Smooth muscle cell (in vitro differentiated cells): ENCODE measurements at regions not wholly inside any gene's neighbourhood (a gene's known extent, or its start where the extent isn't known, plus 50 kb on each side); places are given as distances from the start of the nearest gene placed in this dataset.
A peak's percentile ranks its signal among the peaks of the same experiment; 100 is the strongest.

Experiments
- DNase-seq: peaks from one replicate; lab custom pipeline; 2025; ENCODE audit not compliant: unreplicated experiment; lab: John Stamatoyannopoulos, UW
- H2AFZ ChIP-seq: fragments of 200-600 bp; sonication (generic); 2 replicates; pipeline ENCODE4 v1.6.0; 2016; ENCODE audit warnings: antibody characterized with exemption, low read depth, mild to moderate bottlenecking
- H3F3A ChIP-seq: fragments of 200-600 bp; sonication (generic); 2 replicates; pipeline ENCODE4 v1.6.0; 2017; ENCODE audit warnings: antibody characterized with exemption, low read depth
- H3K27ac ChIP-seq: fragments of 200-600 bp; sonication (generic); 2 replicates; pipeline ENCODE4 v1.5.1; 2016; ENCODE audit warnings: low read depth, mild to moderate bottlenecking
- H3K27me3 ChIP-seq: fragments of 200-600 bp; sonication (generic); 2 replicates; pipeline ENCODE4 v1.6.1; 2016; ENCODE audit warnings: low read depth, mild to moderate bottlenecking
- H3K36me3 ChIP-seq: fragments of 200-600 bp; sonication (generic); 2 replicates; pipeline ENCODE4 v1.5.1; 2016; ENCODE audit warnings: low read depth
- H3K4me1 ChIP-seq: fragments of 200-600 bp; sonication (generic); 2 replicates; pipeline ENCODE4 v1.5.1; 2016; ENCODE audit warnings: low read depth
- H3K4me2 ChIP-seq: fragments of 200-600 bp; sonication (generic); 2 replicates; pipeline ENCODE4 v1.6.0; 2016; ENCODE audit warnings: mild to moderate bottlenecking
- H3K4me3 ChIP-seq: fragments of 200-600 bp; sonication (generic); 2 replicates; pipeline ENCODE4 v1.5.1; 2016; ENCODE audit warnings: mild to moderate bottlenecking
- H3K79me2 ChIP-seq: fragments of 200-600 bp; sonication (generic); 2 replicates; pipeline ENCODE4 v1.6.0; 2016; ENCODE audit warnings: low read depth, mild to moderate bottlenecking
- H3K9ac ChIP-seq: fragments of 200-600 bp; sonication (generic); 2 replicates; pipeline ENCODE4 v1.6.0; 2016; ENCODE audit warnings: low read depth
- H3K9me3 ChIP-seq: fragments of 200-600 bp; sonication (generic); replicated peaks from 2 replicates; pipeline ENCODE4 v1.5.1; 2016; ENCODE audit warnings: low read depth
- H4K20me1 ChIP-seq: fragments of 200-600 bp; sonication (generic); 2 replicates; pipeline ENCODE4 v1.6.0; 2016; ENCODE audit warnings: low read depth
- WGBS: methylation state at CpG from one replicate; pipeline ENCODE4 v1.1.7; 2016; ENCODE audit warnings: low lambda C conversion rate; 5-methylcytosine and 5-hydroxymethylcytosine counted together
- TF ChIP-seq, protein P1 (sequence below): fragments of 200-600 bp; sonication (generic); IDR thresholded peaks from 2 replicates; pipeline ENCODE4 v1.5.1; 2017; ENCODE audit warnings: borderline replicate concordance, mild to moderate bottlenecking, antibody characterized with exemption; ENCODE audit not compliant: insufficient read depth, poor library complexity, severe bottlenecking

DNA sequence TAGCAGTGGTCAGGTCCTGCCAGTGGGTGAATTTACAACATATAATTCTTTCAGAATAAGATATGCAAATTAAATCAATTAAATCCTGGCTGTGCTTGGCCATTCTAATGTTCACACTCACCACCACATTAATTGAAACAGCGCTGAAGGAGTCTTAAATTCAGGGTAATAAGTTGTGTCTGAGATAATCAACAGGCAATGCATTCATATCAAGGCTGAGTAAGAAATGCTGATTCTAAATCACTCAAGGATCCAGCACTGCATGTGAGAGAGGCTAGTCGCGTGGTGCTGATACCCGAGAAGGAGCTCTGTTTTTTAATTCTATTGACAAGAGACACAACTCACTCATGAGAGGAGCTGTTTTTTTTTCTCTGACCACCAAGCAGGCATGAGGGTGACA, 588.8 kb upstream of the ADAMTS9 start:
- H3K79me2 ChIP-seq = no peaks in the 10 kb centered on the region

DNA sequence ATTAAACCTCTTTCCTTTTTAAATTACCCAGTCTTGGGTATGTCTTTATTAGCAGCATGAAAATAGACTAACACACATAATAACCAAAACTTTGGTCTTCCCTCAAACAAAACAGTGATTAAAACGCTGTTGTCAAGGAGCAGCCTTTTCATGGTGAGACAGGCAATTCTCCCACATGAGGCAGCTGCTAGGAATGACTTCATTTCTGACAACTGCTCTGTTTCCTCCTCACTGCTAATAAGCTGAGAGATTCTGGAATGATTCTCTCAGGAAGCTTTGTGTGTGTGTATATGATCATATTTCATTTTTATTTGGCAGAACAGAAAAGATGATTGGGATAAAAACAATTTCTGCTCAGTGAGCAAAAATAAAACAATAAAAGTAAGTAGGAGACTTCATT, 580.6 kb upstream of the ADAMTS9 start:
- H4K20me1 ChIP-seq = no peaks in the 10 kb centered on the region
- no peak overlapping the region for H3K9ac ChIP-seq
- TF ChIP-seq, protein P1, sequence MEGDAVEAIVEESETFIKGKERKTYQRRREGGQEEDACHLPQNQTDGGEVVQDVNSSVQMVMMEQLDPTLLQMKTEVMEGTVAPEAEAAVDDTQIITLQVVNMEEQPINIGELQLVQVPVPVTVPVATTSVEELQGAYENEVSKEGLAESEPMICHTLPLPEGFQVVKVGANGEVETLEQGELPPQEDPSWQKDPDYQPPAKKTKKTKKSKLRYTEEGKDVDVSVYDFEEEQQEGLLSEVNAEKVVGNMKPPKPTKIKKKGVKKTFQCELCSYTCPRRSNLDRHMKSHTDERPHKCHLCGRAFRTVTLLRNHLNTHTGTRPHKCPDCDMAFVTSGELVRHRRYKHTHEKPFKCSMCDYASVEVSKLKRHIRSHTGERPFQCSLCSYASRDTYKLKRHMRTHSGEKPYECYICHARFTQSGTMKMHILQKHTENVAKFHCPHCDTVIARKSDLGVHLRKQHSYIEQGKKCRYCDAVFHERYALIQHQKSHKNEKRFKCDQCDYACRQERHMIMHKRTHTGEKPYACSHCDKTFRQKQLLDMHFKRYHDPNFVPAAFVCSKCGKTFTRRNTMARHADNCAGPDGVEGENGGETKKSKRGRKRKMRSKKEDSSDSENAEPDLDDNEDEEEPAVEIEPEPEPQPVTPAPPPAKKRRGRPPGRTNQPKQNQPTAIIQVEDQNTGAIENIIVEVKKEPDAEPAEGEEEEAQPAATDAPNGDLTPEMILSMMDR = no peak
- H3F3A ChIP-seq = no peaks in the 10 kb centered on the region
- H3K4me1 ChIP-seq = no peaks in the 10 kb centered on the region
- peak overlapping the region; percentile 23 for H3K27ac ChIP-seq
- H3K4me2 ChIP-seq = no peak overlapping the region
- H3K4me3 ChIP-seq = no peak overlapping the region
- no peak overlapping the region for H2AFZ ChIP-seq
- DNase-seq = no peak
- H3K9me3 ChIP-seq = no peaks in the 10 kb centered on the region
- no peaks in the 10 kb centered on the region for H3K79me2 ChIP-seq
- H3K36me3 ChIP-seq = no peaks in the 10 kb centered on the region
- 41% methylated on average over 1 of the region's 1 CpG for WGBS
- H3K27me3 ChIP-seq = no peaks in the 10 kb centered on the region

More for the DNA sequence above, 588.8 kb upstream of the ADAMTS9 start:
- WGBS = 81% methylated on average over 4 of the region's 4 CpGs
- Histone ChIP-seq H3F3A (no peaks in the 10 kb centered on the region), H3K9me3 (no peaks in the 10 kb centered on the region), H3K4me3 (no peak overlapping the region), H3K27ac (no peak overlapping the region), H3K27me3 (no peaks in the 10 kb centered on the region), H3K36me3 (no peaks in the 10 kb centered on the region), H3K4me1 (no peaks in the 10 kb centered on the region), H3K4me2 (no peak overlapping the region), H4K20me1 (no peaks in the 10 kb centered on the region), H3K9ac (no peak overlapping the region), H2AFZ (no peak overlapping the region)
- TF ChIP-seq, protein P1 = no peak
- no peak for DNase-seq

DNA sequence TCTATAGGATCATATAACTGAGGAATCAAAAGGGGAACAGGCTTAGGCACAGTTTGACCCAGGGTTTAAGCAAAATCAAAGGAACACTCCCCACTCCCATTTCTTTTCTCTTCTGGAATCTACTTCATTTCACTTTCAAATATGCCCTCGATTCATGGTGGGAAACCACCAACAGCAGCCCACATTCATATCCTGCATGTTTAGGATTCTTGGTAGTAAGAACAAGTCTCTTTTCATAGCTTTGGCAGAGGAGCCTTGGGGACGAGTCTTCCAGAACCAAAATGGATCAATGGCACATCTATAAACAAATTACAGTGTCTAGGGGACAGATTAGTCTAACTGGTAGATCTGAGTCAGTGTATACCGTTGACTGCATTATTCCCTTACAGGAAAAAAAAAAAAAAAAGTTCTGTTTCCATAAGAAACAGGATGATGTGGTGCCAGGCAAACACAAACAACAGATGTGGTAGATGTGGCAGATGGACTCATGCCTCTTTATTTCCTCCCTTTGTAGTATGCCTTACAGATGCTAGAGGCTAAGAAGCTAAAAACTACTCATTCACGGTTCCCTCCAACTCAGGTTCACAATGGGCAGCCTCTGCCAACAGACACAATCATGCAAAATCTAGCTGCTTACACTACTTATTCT, 578.3 kb upstream of the ADAMTS9 start:
- DNase-seq = no peak
- Histone ChIP-seq H3K9ac (no peak overlapping the region), H4K20me1 (no peaks in the 10 kb centered on the region), H3K79me2 (no peaks in the 10 kb centered on the region), H3K27me3 (no peaks in the 10 kb centered on the region), H3F3A (no peaks in the 10 kb centered on the region), H3K9me3 (no peaks in the 10 kb centered on the region), H3K4me3 (no peak overlapping the region), H3K27ac (peak overlapping the region; percentile 18), H2AFZ (peak overlapping the region; percentile 37), H3K4me1 (no peaks in the 10 kb centered on the region), H3K4me2 (no peak overlapping the region), H3K36me3 (no peaks in the 10 kb centered on the region)
- TF ChIP-seq, protein P1 = no peak
- 56% methylated on average over 4 of the region's 4 CpGs for WGBS

DNA sequence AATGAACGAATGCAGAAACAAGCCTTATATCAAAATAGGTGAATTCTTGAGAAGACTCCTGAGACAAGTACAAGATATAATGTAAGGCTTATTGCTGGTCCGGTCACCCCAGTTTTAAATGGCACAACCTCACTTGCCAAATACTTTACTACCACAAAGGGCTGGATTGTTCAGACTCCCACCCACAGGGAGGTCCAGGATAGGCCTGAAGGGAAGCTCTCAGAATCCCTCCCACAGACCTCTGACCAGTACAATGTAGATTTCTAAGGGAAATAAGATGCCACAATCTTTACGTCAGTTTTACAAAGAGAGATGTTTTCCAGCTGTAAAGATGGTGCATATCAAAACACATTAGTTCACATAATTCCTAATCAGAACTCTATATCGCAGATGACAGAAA, 577.7 kb upstream of the ADAMTS9 start:
- Histone ChIP-seq H3K4me2 (no peak overlapping the region), H3K79me2 (no peaks in the 10 kb centered on the region), H3K4me3 (no peak overlapping the region), H3K9ac (no peak overlapping the region), H3K27me3 (no peaks in the 10 kb centered on the region), H4K20me1 (no peaks in the 10 kb centered on the region), H3K36me3 (no peaks in the 10 kb centered on the region), H3K4me1 (no peaks in the 10 kb centered on the region), H3K9me3 (no peaks in the 10 kb centered on the region), H3K27ac (peak overlapping the region; percentile 18), H2AFZ (no peak overlapping the region), H3F3A (no peaks in the 10 kb centered on the region)
- TF ChIP-seq, protein P1 = no peak
- DNase-seq = no peak
- 86% methylated on average over 4 of the region's 4 CpGs for WGBS
